ENCODE measurements at regions not wholly inside any gene's neighbourhood (a gene's known extent, or its start where the extent isn't known, plus 50 kb on each side); places are given as distances from the start of the nearest gene placed in this dataset.

- TF ChIP-seq, protein P1, sequence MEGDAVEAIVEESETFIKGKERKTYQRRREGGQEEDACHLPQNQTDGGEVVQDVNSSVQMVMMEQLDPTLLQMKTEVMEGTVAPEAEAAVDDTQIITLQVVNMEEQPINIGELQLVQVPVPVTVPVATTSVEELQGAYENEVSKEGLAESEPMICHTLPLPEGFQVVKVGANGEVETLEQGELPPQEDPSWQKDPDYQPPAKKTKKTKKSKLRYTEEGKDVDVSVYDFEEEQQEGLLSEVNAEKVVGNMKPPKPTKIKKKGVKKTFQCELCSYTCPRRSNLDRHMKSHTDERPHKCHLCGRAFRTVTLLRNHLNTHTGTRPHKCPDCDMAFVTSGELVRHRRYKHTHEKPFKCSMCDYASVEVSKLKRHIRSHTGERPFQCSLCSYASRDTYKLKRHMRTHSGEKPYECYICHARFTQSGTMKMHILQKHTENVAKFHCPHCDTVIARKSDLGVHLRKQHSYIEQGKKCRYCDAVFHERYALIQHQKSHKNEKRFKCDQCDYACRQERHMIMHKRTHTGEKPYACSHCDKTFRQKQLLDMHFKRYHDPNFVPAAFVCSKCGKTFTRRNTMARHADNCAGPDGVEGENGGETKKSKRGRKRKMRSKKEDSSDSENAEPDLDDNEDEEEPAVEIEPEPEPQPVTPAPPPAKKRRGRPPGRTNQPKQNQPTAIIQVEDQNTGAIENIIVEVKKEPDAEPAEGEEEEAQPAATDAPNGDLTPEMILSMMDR (conservative IDR thresholded peaks at IDR 0.05; ENCODE audit: low read depth, low read length) = no peak
- H3K4me3 ChIP-seq (ENCODE audit: low read depth, low read length) = peak overlapping the region; percentile 14
- peak; percentile 99 for DNase-seq (ENCODE audit: low read depth)
Observed at GRCh38 chr2:157173740-157174184, 83.7 kb upstream of the GALNT5 start.

DNA sequence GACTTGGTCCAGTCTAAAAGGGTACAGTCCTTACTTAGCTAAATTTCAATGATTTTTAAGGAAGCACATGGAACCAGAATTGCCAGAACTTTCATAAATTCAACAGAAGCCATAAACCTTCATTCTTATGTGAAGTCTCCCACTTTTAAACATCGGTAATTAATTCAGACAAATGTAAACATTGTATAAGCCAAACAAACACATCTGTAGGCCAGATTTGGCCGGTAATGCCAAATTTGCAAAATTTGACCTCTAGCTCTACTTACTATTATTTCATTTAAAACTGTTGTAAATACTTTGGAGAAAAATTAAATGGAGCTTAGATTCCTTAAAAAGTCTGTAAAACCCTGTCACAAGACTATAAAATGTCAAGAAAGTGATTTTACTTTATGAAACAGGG, 83.2 kb upstream of the GALNT5 start:
- H3K4me3 ChIP-seq (ENCODE audit: low read depth, low read length) = no peak overlapping the region
- TF ChIP-seq, protein P1 (conservative IDR thresholded peaks at IDR 0.05; ENCODE audit: low read depth, low read length) = no peak
- no peak for DNase-seq (ENCODE audit: low read depth)

DNA sequence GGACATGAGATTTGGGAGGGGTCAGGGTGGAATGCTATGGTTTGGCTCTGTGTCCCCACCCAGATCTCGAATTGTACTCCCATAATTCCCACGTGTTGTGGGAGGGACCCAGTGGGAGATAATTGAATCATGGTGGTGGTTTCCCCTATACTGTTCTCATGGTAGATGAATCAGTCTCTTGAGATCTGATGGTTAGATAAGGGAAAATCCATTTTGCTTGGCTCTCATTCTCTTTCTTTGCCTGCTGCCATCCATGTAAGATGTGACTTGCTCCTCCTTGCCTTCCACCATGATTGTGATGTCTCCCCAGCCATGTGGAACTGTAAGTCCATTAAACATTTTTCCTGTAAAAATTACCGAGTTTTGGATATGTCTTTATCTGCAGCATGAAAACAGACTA, 80.9 kb upstream of the GALNT5 start:
- H3K4me3 ChIP-seq (ENCODE audit: low read depth, low read length) = no peak overlapping the region
- DNase-seq (ENCODE audit: low read depth) = no peak
- TF ChIP-seq, protein P1 (conservative IDR thresholded peaks at IDR 0.05; ENCODE audit: low read depth, low read length) = no peak

DNA sequence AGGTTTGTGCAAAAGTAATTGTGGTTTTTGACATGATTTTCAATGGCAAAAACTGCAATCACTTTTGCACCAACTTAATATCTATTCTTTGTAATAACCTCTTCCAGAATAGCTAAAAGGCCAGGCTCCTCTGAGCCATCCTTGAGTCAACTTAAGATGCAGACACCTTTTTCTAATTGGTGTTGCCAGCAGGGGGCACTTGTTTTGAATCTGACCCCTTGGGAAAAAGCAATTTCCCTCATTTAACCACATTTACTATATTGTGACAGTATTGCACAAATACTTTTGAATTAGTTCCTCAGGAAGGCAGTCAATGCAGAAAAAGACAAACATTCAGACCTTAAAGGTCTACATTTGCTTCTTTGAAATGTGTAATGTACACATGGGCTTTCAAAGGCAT, 78.6 kb upstream of the GALNT5 start:
- TF ChIP-seq, protein P1 (conservative IDR thresholded peaks at IDR 0.05; ENCODE audit: low read depth, low read length) = peak; percentile 23
- no peak overlapping the region for H3K4me3 ChIP-seq (ENCODE audit: low read depth, low read length)
- DNase-seq (ENCODE audit: low read depth) = no peak

GRCh38 chr2:157179324-157180105, 78.0 kb upstream of the GALNT5 start:
- DNase-seq (ENCODE audit: low read depth) = no peak
- H3K4me3 ChIP-seq (ENCODE audit: low read depth, low read length) = no peak overlapping the region

GRCh38 chr2:157180359-157180758, 77.1 kb upstream of the GALNT5 start:
- H3K4me3 ChIP-seq (ENCODE audit: low read depth, low read length) = no peak overlapping the region
- DNase-seq (ENCODE audit: low read depth) = no peak
- TF ChIP-seq, protein P1 (conservative IDR thresholded peaks at IDR 0.05; ENCODE audit: low read depth, low read length) = no peak

More at GRCh38 chr2:157179324-157180105, 78.0 kb upstream of the GALNT5 start:
- TF ChIP-seq, protein P1 (conservative IDR thresholded peaks at IDR 0.05; ENCODE audit: low read depth, low read length) = no peak

DNA sequence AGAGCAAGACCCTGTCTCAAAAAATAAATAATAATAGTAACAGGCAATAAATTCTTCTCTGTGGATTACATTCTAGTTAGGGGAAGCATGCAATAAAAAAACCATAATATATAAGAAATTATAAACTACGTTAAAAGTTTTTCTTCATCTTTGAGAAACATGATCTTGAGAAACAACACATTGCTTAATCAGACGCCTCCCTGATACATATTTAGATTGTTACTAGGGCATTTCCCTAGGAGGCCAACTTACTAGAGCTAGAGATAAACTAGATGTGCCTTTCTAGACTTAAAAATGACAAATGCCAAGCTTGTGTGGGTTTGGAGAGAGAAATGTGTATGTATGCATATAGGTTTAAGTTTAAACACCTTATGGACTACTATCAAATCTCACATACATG, 76.3 kb upstream of the GALNT5 start:
- no peak overlapping the region for H3K4me3 ChIP-seq (ENCODE audit: low read depth, low read length)
- peak; percentile 77 for DNase-seq (ENCODE audit: low read depth)
- TF ChIP-seq, protein P1 (conservative IDR thresholded peaks at IDR 0.05; ENCODE audit: low read depth, low read length) = no peak
